D341Med (cell line): ENCODE measurements at regions not wholly inside any gene's neighbourhood (a gene's known extent, or its start where the extent isn't known, plus 50 kb on each side); places are given as distances from the start of the nearest gene placed in this dataset.

Source experiments
- DNase-seq: peaks from one replicate; pipeline ENCODE4 v3.0.0; 2012; ENCODE audit warnings: low spot score

DNA sequence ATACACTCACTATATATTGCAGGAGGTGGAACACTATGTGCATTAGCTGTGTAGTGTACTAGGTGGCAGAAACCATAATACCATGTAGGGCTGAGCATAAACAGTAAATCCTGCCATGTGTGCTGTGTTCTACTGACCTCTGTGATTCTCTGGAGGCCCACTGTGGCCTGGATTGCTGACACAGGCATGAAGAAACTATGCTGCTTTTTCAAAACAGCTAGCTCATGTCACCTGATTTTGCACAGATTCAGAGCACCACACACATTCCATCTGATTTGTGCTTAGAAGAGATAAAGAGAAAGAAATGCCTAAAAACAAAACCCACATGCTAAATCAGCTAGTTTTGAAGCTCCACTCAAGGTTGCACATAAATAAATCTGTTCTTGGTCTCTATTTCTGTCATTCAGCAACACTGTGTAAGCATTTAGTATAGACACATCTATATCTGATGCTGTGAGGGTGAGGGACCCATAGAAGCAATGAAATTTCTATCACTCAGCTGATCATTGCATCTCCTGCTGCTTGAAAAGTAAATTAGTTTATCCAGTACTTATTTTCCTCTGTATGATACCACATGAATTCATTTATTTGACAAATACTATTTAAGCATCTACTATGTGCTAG is 1007.7 kb upstream of the SEMA6D start:
- no peak for DNase-seq

DNA sequence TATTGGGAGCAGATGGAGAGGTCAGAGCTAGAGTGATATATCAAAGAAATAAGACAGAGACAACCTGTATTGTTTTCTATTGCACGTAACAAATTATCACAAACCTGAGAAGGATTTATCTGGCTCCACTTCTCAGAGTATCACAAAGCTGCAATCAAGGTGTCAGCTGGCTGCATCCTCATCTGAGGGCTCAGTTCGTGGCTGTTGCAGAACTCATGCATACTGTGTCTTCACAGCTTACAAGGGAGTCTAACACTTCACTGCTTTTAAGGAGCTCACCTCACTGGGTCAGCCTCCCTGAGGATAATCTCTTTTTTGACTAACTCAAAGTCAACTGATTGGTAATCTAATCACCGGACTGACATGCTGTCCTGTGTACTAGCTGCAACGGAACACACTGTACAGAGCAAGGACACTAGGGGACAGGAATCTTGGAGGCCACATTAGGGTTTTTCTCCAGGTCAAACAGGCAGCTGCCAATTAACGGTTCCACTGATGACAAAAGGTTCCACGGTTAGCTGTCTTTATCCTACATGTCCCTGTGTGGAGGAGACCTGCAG is 1006.8 kb upstream of the SEMA6D start:
- no peak for DNase-seq

DNA sequence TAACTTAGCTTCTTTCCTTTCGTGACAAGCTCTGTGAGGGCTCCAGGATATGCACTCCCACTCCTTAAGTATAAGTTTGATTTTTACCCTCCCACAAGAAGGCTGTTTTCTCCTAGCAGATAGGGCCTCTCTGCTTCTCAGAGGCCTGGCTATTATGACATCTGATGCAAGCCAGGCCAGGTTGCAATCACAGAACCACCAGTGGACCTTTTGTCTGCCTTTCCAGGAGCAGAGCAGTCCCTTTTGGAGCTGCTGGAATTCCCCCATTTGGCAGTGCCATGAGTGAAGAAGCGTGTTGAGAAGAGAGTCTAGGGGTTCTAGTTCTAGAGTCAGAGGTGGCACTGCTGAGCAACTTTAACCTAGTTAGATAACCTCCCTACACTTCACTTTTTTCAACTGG is 1004.3 kb upstream of the SEMA6D start:
- DNase-seq, result no peak

DNA sequence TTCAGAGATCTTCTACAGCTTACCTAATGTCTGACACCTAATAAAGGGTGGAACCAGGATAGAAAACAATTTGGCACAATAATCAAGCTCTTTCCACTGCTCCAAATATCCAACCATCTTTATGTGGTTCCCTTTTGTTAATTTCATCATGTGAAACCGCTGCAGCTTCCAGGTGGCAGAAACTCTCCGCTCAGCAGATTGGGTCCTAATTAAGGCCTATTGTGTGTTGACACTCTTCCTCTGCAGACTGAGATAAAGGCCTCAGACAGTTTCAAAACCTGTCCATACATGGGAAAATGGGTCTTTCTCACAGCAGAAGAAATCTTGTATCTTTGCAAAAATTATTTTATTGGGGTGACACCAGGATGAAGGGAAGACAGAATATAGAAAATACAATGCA is 1002.4 kb upstream of the SEMA6D start:
- DNase-seq, result no peak

DNA sequence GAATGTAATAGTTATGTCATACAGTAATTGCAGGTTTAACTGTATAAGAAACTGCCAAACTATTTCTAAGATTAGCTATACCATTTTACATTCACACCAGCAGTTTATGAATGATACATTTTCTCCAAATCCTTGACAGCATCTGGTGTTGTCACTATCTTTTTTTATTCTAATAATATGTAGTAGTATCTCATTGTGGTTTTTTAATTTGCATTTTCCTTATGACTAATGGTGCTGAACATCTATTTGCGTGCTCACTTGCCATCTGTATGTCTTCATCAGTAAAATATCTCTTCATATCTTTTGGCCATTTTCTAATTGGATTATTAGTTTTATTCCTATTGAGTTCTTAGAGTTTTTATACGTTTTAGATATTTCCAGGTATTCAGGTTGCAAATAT is 994.0 kb upstream of the SEMA6D start:
- DNase-seq, result no peak

DNA sequence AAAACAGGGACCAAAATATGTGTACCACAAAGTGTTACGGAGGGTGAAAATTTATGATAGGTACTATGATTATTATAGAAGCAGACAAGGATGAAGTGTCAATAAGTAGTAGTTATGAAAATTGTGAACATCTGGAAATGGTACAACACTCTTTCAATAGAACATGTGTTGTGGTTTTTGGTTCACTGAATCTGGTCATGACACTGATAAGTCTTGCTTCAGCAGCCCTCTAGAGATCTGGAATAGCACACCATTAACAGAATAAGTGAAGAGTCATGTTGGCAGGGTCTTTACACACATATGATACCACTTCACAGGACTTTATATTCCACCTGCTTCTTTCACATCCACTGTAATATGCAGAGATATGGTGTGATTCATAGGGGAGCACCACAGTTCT is 985.2 kb upstream of the SEMA6D start:
- DNase-seq, result no peak

DNA sequence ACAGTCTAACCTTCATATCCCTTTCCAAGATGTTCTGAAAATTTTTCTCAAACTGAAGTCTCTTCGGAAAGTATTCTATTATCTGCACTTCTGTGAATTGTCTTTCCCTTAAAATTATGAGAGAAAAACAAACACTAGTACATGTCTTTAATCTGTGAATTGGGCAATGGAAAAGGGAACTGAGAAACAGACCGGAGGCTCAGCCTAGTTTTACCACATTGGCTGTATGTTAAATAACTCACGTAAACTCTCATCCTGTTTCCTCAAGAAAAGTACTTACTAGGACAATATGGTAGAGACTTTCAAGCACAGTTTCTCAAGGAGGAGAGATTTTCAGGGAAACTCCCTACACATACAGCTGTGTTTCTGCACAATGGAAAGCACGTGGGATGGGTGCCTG is 982.2 kb upstream of the SEMA6D start:
- no peak for DNase-seq

DNA sequence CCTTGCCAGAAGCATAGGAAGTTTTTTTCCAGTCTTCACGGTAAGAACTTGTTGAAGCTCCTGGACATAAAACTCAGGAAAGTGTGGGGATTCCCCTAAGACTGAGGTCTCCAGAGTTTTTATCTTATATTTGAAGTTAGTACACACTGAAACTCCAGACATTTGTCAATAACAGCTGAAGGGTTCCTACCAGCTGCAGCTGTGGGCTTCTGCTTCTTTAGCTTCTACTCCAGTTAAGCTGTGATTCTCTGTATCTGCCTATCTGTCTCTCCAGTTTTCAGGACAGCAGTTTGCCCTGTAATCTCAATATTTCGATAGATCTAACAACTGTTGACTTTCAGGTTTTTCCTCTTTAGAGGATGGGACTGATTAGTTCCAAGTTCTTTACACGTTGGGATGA is 966.0 kb upstream of the SEMA6D start:
- DNase-seq, result no peak

DNA sequence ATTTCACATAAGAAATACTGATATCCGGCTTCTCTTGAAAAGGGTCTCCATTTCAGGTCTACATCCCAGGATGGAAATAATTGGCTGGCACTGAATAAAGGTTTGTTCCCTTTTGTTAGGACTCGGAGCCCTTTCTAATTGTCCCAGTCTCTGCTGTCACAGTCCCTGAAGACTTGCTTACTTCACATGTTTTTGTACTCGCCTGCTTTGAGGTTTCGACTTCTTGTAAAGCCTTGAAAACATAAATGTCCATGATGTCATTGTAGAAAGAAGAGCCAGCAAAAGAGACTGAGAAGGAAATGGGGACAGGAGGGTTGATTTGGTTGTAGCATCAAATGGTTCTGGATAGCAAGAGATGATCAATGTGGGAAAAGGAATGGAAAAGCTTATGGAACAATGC is 963.4 kb upstream of the SEMA6D start:
- DNase-seq, result no peak

DNA sequence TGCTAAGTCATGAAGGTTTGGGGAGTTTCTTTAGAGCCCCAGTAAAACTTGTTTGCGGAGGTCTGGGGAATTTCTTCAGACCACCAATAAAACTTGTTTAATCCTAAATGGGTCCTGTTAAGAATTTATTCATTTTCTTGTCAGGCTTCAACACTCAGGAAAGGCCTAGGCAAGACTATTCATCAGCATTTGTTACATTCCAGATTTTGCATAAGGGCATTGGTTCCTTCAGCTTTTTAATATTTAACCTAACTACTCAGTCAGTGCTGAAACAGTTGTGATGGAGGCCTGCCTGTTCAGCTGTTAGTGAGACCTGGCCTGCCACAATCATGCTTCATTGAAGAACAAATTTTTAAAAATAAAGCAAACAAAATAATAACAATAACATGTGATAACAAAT is 954.2 kb upstream of the SEMA6D start:
- no peak for DNase-seq

DNA sequence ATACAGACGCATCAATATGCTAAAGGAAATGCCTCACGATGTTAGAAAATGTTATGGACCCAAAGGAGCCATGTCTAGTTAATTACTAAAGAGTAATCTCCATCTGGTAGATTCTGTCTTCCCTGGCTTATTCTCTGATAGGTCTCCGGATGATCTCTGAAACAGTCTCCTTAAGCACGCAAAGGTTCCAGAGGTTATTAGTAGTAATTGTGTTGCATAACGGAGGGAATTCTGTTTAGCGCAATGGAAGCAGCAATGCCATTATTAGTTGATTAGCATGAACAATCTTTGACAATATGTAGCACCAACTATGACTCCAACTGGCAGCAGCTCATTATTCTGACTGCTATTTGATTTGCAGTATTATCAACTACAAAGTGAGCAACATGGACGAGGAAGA is 952.5 kb upstream of the SEMA6D start:
- DNase-seq, result peak; percentile 28

DNA sequence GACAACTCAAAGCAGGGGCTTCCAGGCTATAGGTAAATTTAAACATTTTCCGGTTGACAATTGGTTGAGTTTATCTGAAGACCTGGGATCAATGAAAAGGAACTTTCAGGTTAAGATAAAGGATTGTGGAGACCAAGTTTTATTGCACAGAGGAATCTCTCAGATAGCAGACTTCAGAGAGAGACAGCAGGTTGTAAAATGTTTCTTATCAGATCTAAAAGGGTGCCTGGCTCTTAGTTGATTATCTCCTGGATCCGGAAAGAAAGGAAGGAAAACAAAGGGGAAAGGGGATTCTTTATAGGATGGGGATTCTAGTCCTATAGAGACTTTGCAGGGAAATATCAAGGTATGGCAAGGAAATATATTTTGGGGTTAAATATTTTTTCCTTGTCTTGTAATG is 951.3 kb upstream of the SEMA6D start:
- no peak for DNase-seq

DNA sequence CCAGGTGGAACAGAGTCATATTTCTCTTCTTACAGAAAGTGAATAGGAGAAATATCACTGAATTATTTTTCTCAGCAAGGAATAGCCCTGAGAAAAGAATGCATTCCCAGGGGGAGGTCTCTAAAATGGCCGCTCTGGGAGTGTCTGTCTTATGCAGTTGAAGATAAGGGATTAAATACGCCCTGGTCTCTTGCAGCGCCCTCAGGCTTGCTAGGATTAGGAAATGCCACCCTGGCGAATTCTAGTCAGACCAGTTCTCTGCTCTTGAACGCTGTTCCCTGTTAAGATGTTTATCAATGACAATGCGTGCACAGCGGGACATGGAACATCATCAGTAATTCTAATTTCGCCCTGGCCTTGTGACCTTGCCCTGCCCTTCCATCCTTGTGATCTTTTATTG is 949.0 kb upstream of the SEMA6D start:
- no peak for DNase-seq

DNA sequence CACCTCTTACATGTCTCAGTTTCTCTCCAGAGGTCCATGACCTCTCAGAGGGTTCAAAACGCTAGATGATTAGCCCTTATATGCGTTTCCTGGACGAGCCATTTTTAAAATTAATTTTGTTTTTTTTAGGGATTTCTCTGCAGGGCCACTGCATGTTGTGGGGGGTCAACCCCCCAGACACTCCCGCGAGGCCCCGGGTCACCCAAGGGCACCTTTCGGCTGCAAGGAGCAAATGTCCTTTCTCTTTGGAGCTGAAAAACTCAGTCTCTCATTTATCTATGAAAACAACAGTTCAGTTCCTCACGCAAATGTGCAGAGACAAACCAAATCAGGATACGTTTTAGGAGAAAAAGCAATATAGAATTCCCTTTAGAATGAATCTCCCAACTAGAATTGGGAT is 944.3 kb upstream of the SEMA6D start:
- DNase-seq, result no peak

DNA sequence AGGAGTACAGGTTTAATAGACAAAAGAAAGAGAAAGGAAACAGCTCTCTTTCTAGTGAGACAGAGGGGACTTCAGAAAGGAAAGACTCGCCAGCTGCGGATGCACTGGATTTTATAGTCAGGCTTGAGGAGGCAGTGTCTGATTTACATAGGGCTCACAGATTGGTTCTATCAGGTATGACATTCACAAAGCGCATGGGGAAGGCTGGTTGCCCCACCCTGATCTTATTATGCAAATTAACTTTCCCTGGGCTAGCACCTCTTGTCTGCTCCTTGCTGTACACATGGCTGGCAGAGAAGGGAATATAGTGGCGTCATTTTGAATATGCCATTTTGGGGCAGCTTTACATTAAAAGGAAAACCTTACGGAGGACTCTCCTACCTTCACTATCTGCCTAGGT is 938.4 kb upstream of the SEMA6D start:
- DNase-seq, result no peak

DNA sequence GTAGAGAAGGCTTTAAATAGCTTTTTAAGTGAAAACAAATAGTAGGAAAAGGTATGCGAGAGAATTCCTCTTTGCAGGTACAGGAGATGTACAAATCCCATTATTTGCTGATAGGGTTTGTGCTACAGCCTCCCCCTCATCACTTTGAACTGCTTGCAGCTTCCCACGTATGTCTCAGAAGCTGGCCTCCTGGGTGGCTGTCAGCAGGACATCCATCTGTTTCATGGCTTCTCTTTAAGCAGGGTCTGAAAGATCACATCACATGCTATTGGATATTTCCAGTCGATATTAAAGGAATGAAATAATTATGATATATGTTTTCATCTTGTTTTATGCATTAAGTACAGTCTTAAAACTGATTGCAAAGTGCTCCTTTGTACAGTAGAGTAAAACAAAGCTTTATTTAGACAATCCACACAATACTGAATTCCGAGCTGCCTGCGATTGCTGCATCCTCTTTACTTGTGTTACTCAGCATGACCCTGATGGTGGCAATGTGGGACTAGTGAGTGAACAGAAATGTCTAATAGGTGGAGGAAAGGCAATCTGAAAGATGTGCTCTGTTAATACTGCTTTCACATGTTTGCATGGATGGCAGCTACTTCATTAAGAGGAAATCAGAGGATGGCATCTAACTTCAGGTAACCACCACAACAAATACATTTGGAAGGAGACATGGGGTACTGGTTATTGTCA is 930.6 kb upstream of the SEMA6D start:
- peak; percentile 34 for DNase-seq

DNA sequence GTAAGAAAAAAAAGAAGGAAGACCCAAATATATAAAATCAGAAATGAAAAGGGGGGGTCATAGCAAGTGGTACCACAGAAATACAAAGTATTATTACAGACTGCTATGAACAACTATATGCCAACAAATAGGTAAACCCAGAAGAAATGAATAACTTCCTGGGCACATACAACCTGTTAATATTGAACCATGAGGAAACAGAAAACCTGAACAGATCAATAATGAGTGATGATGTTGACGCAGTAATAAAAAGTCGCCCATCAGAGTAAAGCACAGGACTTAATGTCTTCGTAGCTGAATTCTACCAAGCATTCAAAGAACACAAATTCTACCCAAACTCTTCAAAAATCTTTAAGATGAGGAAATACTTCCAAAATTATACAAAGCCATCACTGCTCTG is 921.6 kb upstream of the SEMA6D start:
- no peak for DNase-seq

DNA sequence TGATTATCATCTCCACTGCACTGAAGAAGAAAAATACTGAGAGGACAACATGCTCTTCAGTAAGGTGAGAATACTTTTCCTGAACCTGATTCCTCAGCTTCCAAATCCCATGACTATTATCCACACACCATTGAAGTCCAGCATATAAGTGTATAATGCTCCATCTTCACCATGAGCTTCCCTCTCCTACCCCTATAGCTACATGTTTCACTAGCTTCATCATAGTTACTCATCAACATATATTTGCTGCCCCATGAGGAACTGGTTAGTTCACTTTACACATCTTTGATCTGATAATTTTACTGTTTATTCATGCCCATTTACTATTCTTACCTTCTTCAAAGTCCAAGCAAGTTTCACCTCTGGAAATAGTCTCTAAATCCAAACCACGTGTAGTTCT is 908.5 kb upstream of the SEMA6D start:
- no peak for DNase-seq

DNA sequence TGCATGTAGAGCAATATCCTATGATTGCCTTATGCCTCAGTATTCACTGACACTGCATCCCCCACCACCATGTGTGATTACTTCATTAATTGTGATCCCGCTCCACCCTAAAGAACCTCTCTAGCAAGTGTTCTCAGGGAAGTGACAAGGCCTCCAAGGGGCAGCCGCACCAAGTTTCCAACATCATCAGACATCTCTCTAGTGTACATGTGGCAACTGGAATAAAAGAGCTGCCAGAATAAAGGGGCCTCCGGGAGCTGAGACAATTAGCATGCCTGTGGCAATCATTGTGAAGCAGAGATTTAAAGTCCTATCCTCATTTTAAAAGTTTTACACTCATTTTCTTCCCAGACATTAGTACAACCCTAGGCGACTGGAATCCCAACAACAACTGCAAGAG is 902.1 kb upstream of the SEMA6D start:
- DNase-seq, result no peak

DNA sequence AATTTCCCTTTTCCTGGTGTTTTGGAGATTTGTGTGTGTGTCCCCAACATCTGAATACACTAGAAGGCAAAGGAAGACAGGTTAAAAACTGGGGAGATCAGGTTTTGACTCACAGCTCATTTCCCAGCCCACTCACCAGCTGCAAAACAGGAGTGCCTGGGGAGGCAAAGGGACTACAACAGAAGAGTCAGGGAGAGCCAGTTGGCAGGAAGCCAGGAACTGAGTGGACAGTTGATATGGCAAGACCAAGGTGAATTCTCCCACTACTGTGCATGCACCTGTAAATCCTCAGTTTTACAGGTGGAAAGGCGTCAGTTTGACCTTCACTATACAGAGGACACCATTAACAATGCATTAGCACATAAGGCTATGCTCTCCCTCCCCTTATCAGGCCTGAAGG is 901.5 kb upstream of the SEMA6D start:
- DNase-seq, result no peak

DNA sequence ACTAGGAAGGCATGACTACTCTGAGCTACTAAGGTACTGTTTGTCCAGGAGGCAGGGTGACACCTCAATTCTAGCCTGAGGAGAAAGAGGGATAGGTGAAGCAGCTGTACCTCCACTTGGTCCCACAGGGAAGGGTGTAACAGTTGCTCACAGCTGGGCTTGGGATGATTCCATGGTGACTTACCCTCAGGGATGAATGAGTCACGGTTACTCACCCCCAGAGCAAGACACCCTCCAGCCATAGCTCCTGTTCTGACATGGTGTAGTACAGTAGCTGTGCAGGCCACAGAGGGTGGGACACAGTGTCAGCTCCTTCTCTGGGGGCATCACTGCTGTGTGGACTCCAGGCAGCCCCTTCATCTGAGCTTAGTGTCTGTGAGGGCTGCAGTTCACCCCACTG is 868.6 kb upstream of the SEMA6D start:
- no peak for DNase-seq

DNA sequence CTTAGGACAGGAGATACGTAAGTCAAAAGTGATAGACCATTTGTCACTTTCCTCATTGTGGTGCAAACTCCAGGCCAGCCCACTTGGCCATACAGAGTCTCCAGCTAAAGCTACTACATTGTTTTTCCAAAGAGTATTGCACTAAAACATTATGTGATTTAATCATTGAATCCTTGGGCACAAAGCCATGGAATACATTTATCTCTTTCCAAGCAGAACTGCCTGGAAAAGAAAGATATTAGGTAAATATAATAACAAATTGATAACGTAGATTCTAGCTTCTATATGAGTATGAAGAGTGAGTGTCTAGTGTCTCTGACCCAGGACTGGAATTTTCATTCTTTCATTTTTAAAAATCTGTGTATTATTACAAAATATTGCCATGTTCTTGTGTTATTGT is 863.7 kb upstream of the SEMA6D start:
- no peak for DNase-seq

DNA sequence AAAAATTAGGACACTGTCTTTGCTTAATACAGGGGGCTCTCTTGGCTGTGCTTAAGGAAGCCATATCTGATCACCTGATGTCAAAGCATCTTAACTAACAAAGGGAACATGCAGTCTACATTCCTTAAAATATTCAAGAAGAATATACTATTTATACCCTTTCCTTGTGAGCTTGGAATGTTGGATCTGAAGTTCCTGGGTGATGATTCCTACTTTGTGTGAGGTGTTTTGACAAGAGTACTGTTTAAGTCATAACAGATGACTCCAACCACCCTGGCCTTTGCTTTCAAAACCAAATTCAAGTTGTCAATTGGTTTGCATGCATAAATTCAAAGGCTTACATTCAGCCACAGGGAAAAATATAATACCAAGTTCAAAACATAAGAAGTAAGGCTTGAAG is 862.7 kb upstream of the SEMA6D start:
- no peak for DNase-seq

DNA sequence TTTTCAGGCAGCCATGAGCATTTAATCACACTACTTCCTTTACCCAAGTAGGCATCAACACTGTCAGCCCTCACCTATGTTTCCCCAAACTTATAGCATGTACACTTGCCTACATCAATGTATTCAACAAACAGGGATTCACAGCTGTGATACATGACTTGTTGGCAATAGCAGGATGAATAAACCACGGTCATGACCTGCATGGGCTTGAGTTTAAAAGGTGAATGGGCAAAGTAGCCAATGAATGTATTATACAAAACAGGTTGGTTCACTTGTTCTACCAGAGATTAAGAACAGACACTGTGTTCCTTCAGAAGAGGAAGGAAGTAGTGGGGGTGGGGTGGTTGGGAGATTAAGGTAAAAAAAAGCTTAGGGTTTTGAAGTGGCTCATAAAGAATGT is 861.9 kb upstream of the SEMA6D start:
- no peak for DNase-seq
